ENCODE measurements at regions not wholly inside any gene's neighbourhood (a gene's known extent, or its start where the extent isn't known, plus 50 kb on each side); places are given as distances from the start of the nearest gene placed in this dataset.
"Not testable (repeated sequence)": the region's sequence is repeated elsewhere in the genome, so short reads cannot be mapped to it uniquely, and the experiment has no call there.

DNA sequence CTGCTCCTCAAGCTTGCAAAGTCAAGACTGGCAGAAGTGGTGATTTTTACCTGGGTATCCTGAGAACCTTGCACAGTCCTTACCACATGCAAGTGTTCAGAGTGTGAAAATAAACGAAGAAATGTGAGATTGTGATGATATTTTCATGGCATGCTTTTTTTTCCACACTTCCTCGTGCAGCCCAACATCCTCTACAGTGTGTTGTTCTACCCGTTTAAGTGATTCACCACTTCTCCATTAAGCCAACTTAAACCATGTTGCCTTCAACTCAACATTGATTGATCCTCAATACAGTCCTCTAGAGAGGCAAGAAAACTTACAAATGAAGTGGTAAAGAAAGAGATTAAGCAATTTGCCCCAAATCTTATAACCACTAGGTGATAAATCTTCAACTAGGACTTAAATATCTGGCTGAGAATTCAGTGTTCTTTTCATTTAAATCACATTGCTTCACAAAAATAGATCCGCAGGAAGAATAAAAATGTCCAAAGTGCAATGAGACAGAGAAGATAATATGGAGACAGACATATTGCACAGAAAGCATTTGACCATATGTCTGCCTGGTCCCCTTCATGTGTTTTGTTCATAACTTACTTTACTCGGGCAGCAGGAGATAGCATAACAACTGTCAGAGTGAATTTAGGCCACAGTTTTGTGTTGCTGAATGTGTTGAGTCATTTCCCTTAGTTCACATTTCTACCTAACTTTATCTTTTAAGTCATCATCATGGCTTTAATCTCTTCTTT is 75.8 kb upstream of the PARP8 start:
- not testable (repeated sequence) for DNase-seq

DNA sequence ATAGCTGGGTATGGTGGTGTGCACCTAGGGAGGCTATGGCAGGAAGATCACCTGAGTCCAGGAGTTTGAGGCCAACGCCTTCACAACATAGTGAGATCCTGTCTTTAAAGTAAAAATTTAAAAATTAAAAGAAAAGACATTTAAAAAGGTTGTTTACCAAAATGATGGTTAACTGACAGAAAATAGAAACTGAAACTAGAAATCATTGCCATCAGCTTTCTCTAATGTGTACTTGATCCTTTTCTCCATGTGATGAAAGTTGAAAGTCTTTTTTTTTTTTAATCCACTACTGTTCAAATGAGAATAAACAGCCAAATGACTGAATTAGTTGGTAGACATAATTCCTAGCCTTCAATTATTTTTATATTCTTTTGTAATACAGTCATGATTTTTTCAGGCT is 75.1 kb upstream of the PARP8 start:
- not testable (repeated sequence) for DNase-seq

DNA sequence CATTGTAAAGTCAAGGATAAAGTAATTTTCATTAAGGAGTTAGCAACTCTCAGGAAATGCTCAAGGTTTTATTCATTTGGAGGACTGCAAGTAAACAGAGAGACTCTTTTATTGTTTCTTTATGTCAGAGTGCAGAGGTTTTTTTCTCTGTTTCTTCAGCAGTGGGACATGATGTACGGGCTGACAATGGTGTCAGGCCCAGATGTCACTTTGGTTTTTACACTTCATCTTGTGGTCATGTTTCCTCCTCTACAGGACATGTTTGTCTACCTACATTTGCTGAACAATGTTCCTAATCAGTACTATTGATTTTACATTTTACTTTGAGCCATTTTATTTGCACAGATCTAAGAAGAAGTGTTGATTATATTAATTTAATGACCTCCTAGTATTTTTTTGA is 72.8 kb upstream of the PARP8 start:
- no peak for DNase-seq

DNA sequence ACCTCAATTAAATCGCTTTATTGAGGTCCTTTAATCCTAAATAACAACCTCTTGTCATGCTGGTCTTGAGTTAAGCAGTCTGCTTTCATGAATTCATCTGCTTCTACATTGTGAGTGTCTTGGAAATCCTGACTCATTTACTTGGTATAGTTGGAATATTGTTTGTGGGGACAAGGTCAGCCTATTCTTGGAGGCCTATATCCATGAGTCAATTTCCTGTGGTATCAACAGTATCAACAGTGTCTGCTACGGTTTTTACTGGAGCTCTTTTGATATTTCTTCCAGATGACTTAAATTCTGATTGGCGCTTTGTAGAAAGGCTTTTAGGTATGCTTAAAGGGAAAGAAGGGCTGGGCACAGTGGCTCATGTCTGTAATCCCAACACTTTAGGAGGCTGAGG is 71.2 kb upstream of the PARP8 start:
- DNase-seq: peak; percentile 91

- DNase-seq: not testable (repeated sequence)
These were observed 64.9 kb upstream of the PARP8 start for GRCh38 chr5:50601576-50601975.

GRCh38 chr5:50606179-50606578 is 60.3 kb upstream of the PARP8 start:
- DNase-seq: no peak

DNA sequence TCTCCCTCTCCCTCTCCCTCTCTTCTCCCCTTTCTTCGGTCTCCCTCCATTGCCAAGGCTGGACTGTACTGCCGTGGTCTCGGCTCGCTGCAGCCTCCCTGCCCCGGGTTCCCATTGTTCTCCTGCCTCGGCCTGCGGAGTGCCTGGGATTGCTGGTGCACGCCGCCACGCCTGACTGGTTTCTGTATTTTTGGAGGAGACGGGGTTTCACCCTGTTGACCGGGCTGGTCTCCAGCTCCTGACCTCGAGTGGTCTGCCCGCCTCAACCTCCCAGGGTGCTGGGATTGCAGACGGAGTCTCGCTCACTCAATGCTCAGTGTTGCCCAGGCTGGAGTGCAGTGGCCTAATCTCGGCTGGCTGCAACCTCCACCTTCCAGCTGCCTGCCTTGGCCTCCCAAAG is 59.0 kb upstream of the PARP8 start:
- not testable (repeated sequence) for DNase-seq

- not testable (repeated sequence) for DNase-seq
These were observed 58.3 kb upstream of the PARP8 start for GRCh38 chr5:50607953-50608705.

GRCh38 chr5:50613057-50613456 is 53.4 kb upstream of the PARP8 start:
- DNase-seq: not testable (repeated sequence)
